Thyroid gland (tissue), 4 donors: ENCODE measurements at regions not wholly inside any gene's neighbourhood (a gene's known extent, or its start where the extent isn't known, plus 50 kb on each side); places are given as distances from the start of the nearest gene placed in this dataset.
"Not testable (repeated sequence)": the region's sequence is repeated elsewhere in the genome, so short reads cannot be mapped to it uniquely, and the experiment has no call there.

Source experiments
- CTCF ChIP-seq, 6 experiments: fragments of 200-600 bp in 3 of 6; fragments of 450-650 bp in 3 of 6; sonication (generic) in 3 of 6; IDR thresholded peaks; one replicate each; pipeline ENCODE4 v1.5.1; 2016 to 2019; ENCODE audit warnings: antibody characterized with exemption in 6 of 6, mild to moderate bottlenecking in 2 of 6, inconsistent platforms in 1 of 6, moderate library complexity in 1 of 6
- POLR2A ChIP-seq, 2 donors: fragments of 450-650 bp; IDR thresholded peaks; one replicate each; pipeline ENCODE4 v1.6.1; 2017; ENCODE audit warnings: antibody characterized with exemption in 2 of 2, mild to moderate bottlenecking in 2 of 2, moderate library complexity in 1 of 2

GRCh38 chr2:234876621-234877020, 75.2 kb upstream of the SH3BP4 start:
- TF ChIP-seq CTCF, POLR2A (IDR thresholded peaks at IDR 0.05): not testable (repeated sequence)
